ENCODE measurements at regions not wholly inside any gene's neighbourhood (a gene's known extent, or its start where the extent isn't known, plus 50 kb on each side); places are given as distances from the start of the nearest gene placed in this dataset.

GRCh38 chr1:36645867-36646266 lies 163.2 kb upstream of the CSF3R start:
- in situ Hi-C loops (cut with HindIII; ENCODE audit: low sequenced_read_pairs): no loop called here
- H3K4me3 ChIP-seq (ENCODE audit: low read depth, low read length): no peak overlapping the region
- no peak for TF ChIP-seq CTCF (IDR thresholded peaks at IDR 0.05; ENCODE audit: low read depth, low read length)
- no peak for DNase-seq (ENCODE audit: low read depth, low spot score)

- DNase-seq (ENCODE audit: low read depth, low spot score): no peak
- no peak for TF ChIP-seq CTCF (IDR thresholded peaks at IDR 0.05; ENCODE audit: low read depth, low read length)
- no peak overlapping the region for H3K4me3 ChIP-seq (ENCODE audit: low read depth, low read length)
- in situ Hi-C loops (cut with HindIII; ENCODE audit: low sequenced_read_pairs): no loop called here
Measured at GRCh38 chr1:36644556-36644955, 161.8 kb upstream of the CSF3R start.

GRCh38 chr1:36643371-36644270 lies 160.9 kb upstream of the CSF3R start:
- no peak for DNase-seq (ENCODE audit: low read depth, low spot score)
- no peak overlapping the region for H3K4me3 ChIP-seq (ENCODE audit: low read depth, low read length)
- TF ChIP-seq CTCF (IDR thresholded peaks at IDR 0.05; ENCODE audit: low read depth, low read length): no peak
- in situ Hi-C loops (cut with HindIII; ENCODE audit: low sequenced_read_pairs): no loop called here

GRCh38 chr1:36642802-36643201 lies 160.1 kb upstream of the CSF3R start:
- TF ChIP-seq CTCF (IDR thresholded peaks at IDR 0.05; ENCODE audit: low read depth, low read length): no peak
- no peak overlapping the region for H3K4me3 ChIP-seq (ENCODE audit: low read depth, low read length)
- DNase-seq (ENCODE audit: low read depth, low spot score): no peak
- in situ Hi-C loops (cut with HindIII; ENCODE audit: low sequenced_read_pairs): no loop called here

GRCh38 chr1:36641776-36642175 lies 159.1 kb upstream of the CSF3R start:
- no peak overlapping the region for H3K4me3 ChIP-seq (ENCODE audit: low read depth, low read length)
- in situ Hi-C loops (cut with HindIII; ENCODE audit: low sequenced_read_pairs): no loop called here
- no peak for TF ChIP-seq CTCF (IDR thresholded peaks at IDR 0.05; ENCODE audit: low read depth, low read length)
- DNase-seq (ENCODE audit: low read depth, low spot score): no peak

- H3K4me3 ChIP-seq (ENCODE audit: low read depth, low read length): no peak overlapping the region
- TF ChIP-seq CTCF (IDR thresholded peaks at IDR 0.05; ENCODE audit: low read depth, low read length): no peak
- in situ Hi-C loops (cut with HindIII; ENCODE audit: low sequenced_read_pairs): no loop called here
- no peak for DNase-seq (ENCODE audit: low read depth, low spot score)
Measured at GRCh38 chr1:36639461-36639860, 156.7 kb upstream of the CSF3R start.
